GM23248 (cell line): ENCODE measurements at regions not wholly inside any gene's neighbourhood (a gene's known extent, or its start where the extent isn't known, plus 50 kb on each side); places are given as distances from the start of the nearest gene placed in this dataset.

Experiments used
- DNase-seq: peaks from one replicate; pipeline ENCODE4 v3.0.0-alpha.2; 2015
- H2AFZ ChIP-seq: fragments of 200-600 bp; sonication (generic); 2 replicates; pipeline ENCODE4 v1.6.1; 2016; ENCODE audit warnings: antibody characterized with exemption
- H3F3A ChIP-seq: fragments of 200-600 bp; sonication (generic); 2 replicates; pipeline ENCODE4 v1.6.1; 2016; ENCODE audit warnings: mild to moderate bottlenecking, antibody characterized with exemption, mixed run types; ENCODE audit not compliant: insufficient read depth
- H3K27ac ChIP-seq: fragments of 200-600 bp; sonication (generic); 2 replicates; pipeline ENCODE4 v1.5.1; 2016; ENCODE audit warnings: mild to moderate bottlenecking
- H3K27me3 ChIP-seq: fragments of 200-600 bp; sonication (generic); replicated peaks from 2 replicates; pipeline ENCODE4 v1.6.1; 2016; ENCODE audit warnings: mild to moderate bottlenecking; ENCODE audit not compliant: insufficient read depth
- H3K36me3 ChIP-seq: fragments of 200-600 bp; sonication (generic); 2 replicates; pipeline ENCODE4 v1.6.1; 2016; ENCODE audit warnings: low read depth, mild to moderate bottlenecking
- H3K4me1 ChIP-seq: fragments of 200-600 bp; sonication (generic); 2 replicates; pipeline ENCODE4 v1.6.1; 2016; ENCODE audit warnings: mild to moderate bottlenecking; ENCODE audit not compliant: insufficient read depth
- H3K4me2 ChIP-seq: fragments of 200-600 bp; sonication (generic); one replicate; pipeline ENCODE4 v1.6.1; 2016; ENCODE audit warnings: mild to moderate bottlenecking; ENCODE audit not compliant: unreplicated experiment
- H3K4me3 ChIP-seq: fragments of 200-600 bp; sonication (generic); 2 replicates; pipeline ENCODE4 v1.5.1; 2016; ENCODE audit warnings: mild to moderate bottlenecking
- H3K79me2 ChIP-seq: fragments of 200-600 bp; sonication (generic); 2 replicates; pipeline ENCODE4 v1.6.1; 2016; ENCODE audit warnings: mild to moderate bottlenecking; ENCODE audit not compliant: insufficient read depth
- H3K9ac ChIP-seq: fragments of 200-600 bp; sonication (generic); 2 replicates; pipeline ENCODE4 v1.6.1; 2016; ENCODE audit warnings: mild to moderate bottlenecking
- H3K9me2 ChIP-seq: fragments of 200-600 bp; sonication (generic); 2 replicates; pipeline ENCODE4 v1.6.1; 2016; ENCODE audit warnings: mixed run types, mild to moderate bottlenecking, moderate library complexity; ENCODE audit not compliant: insufficient read depth
- H3K9me3 ChIP-seq: fragments of 200-600 bp; sonication (generic); one replicate; pipeline ENCODE4 v1.6.1; 2017; ENCODE audit warnings: low read depth
- H4K20me1 ChIP-seq: fragments of 200-600 bp; sonication (generic); 2 replicates; pipeline ENCODE4 v1.6.0; 2016; ENCODE audit not compliant: insufficient read depth
- EZH2 ChIP-seq: fragments of 200-600 bp; sonication (generic); IDR thresholded peaks from 2 replicates; pipeline ENCODE4 v1.6.1; 2018; ENCODE audit warnings: antibody characterized with exemption, mild to moderate bottlenecking; ENCODE audit not compliant: insufficient read depth, poor library complexity, severe bottlenecking
- EZH2phosphoT487 ChIP-seq: fragments of 200-600 bp; sonication (generic); IDR thresholded peaks from 2 replicates; pipeline ENCODE4 v1.6.1; 2018; ENCODE audit warnings: antibody characterized with exemption, moderate library complexity, mild to moderate bottlenecking, low read depth; ENCODE audit not compliant: insufficient read depth
- WGBS, 2 experiments: methylation state at CpG; one replicate each; pipeline ENCODE4 v1.1.6; 2015 to 2017; ENCODE audit warnings: low lambda C conversion rate in 2 of 2, low coverage in 1 of 2; ENCODE audit errors: missing lambda C conversion rate in 2 of 2; 5-methylcytosine and 5-hydroxymethylcytosine counted together
- in situ Hi-C: fragments of 300-500 bp; cut with MboI; formaldehyde crosslinking; loops from 2 replicates; pipeline ENCODE4 v1.15.0; 2020

- WGBS, 2 experiments: 76 to 80% methylated on average over 1 to 2 of the region's 2 CpGs
- DNase-seq: no peak
Measured at GRCh38 chr3:145190138-145190537, 970.8 kb downstream of the PLOD2 start.

GRCh38 chr3:145190761-145191160 is 970.2 kb downstream of the PLOD2 start:
- Histone ChIP-seq H3K9me3 (no peaks in the 10 kb centered on the region), H3K79me2 (no peaks in the 10 kb centered on the region), H3K36me3 (no peaks in the 10 kb centered on the region), H3K9ac (no peak overlapping the region), H3F3A (no peaks in the 10 kb centered on the region), H3K9me2 (peaks cover 7% of the 10 kb centered on the region; the same call in 1 of the 2 replicates), H3K27ac (no peak overlapping the region), H2AFZ (no peak overlapping the region), H3K4me2 (no peak overlapping the region), H3K4me1 (no peaks in the 10 kb centered on the region), H3K27me3 (no peaks in the 10 kb centered on the region), H3K4me3 (no peak overlapping the region), H4K20me1 (no peaks in the 10 kb centered on the region)
- 18 to 42% methylated on average over 1 of the region's 1 CpG for WGBS, 2 experiments
- DNase-seq: no peak
- in situ Hi-C loops: no loop called here
- TF ChIP-seq EZH2phosphoT487 (no peak), EZH2 (no peak)

More at GRCh38 chr3:145190138-145190537, 970.8 kb downstream of the PLOD2 start:
- TF ChIP-seq EZH2 (no peak), EZH2phosphoT487 (no peak)
- Histone ChIP-seq H2AFZ (no peak overlapping the region), H3K9me3 (no peaks in the 10 kb centered on the region), H4K20me1 (no peaks in the 10 kb centered on the region), H3K36me3 (no peaks in the 10 kb centered on the region), H3K9ac (no peak overlapping the region), H3K79me2 (no peaks in the 10 kb centered on the region), H3K27ac (no peak overlapping the region), H3K4me2 (no peak overlapping the region), H3F3A (no peaks in the 10 kb centered on the region), H3K4me3 (no peak overlapping the region), H3K9me2 (peaks cover 7% of the 10 kb centered on the region; the same call in 1 of the 2 replicates), H3K4me1 (no peaks in the 10 kb centered on the region), H3K27me3 (no peaks in the 10 kb centered on the region)
- in situ Hi-C loops: no loop called here

- H3K36me3 ChIP-seq: no peaks in the 10 kb centered on the region
- no peak overlapping the region for H2AFZ ChIP-seq
- H3K27me3 ChIP-seq: no peaks in the 10 kb centered on the region
- WGBS, 2 experiments: 56 to 61% methylated on average over 1 of the region's 1 CpG
- no peak overlapping the region for H3K27ac ChIP-seq
- no peak for DNase-seq
- no peak for TF ChIP-seq EZH2phosphoT487
- no peak for TF ChIP-seq EZH2
- no peaks in the 10 kb centered on the region for H3K4me1 ChIP-seq
- H3K79me2 ChIP-seq: no peaks in the 10 kb centered on the region
- H4K20me1 ChIP-seq: no peaks in the 10 kb centered on the region
- no peak overlapping the region for H3K4me3 ChIP-seq
- H3K9ac ChIP-seq: no peak overlapping the region
- peaks cover 7% of the 10 kb centered on the region; the same call in 1 of the 2 replicates for H3K9me2 ChIP-seq
- H3F3A ChIP-seq: no peaks in the 10 kb centered on the region
- no peaks in the 10 kb centered on the region for H3K9me3 ChIP-seq
- in situ Hi-C loops: no loop called here
- no peak overlapping the region for H3K4me2 ChIP-seq
Measured at GRCh38 chr3:145191543-145191942, 969.4 kb downstream of the PLOD2 start.

- Histone ChIP-seq H2AFZ (no peak overlapping the region), H3K27me3 (no peaks in the 10 kb centered on the region), H3F3A (no peaks in the 10 kb centered on the region), H3K27ac (no peak overlapping the region), H3K4me3 (no peak overlapping the region), H4K20me1 (no peaks in the 10 kb centered on the region), H3K4me1 (no peaks in the 10 kb centered on the region), H3K79me2 (no peaks in the 10 kb centered on the region), H3K9me2 (no peaks in the 10 kb centered on the region), H3K36me3 (no peaks in the 10 kb centered on the region), H3K9ac (no peak overlapping the region), H3K4me2 (no peak overlapping the region), H3K9me3 (no peaks in the 10 kb centered on the region)
- no peak for DNase-seq
- 35 to 55% methylated on average over 1 of the region's 1 CpG for WGBS, 2 experiments
- in situ Hi-C loops: no loop called here
- TF ChIP-seq EZH2phosphoT487: no peak
- no peak for TF ChIP-seq EZH2
Measured at GRCh38 chr3:145197051-145197820, 963.7 kb downstream of the PLOD2 start.

GRCh38 chr3:145197821-145198220 is 963.2 kb downstream of the PLOD2 start:
- no peak for DNase-seq

More at GRCh38 chr3:145197821-145198220, 963.2 kb downstream of the PLOD2 start:
- Histone ChIP-seq H3F3A (no peaks in the 10 kb centered on the region), H3K79me2 (no peaks in the 10 kb centered on the region), H3K9me2 (no peaks in the 10 kb centered on the region), H3K4me2 (no peak overlapping the region), H3K9ac (no peak overlapping the region), H2AFZ (no peak overlapping the region), H3K4me1 (no peaks in the 10 kb centered on the region), H3K4me3 (no peak overlapping the region), H3K9me3 (no peaks in the 10 kb centered on the region), H3K36me3 (no peaks in the 10 kb centered on the region), H3K27me3 (no peaks in the 10 kb centered on the region), H3K27ac (no peak overlapping the region), H4K20me1 (no peaks in the 10 kb centered on the region)
- no peak for TF ChIP-seq EZH2phosphoT487
- TF ChIP-seq EZH2: no peak
- 28 to 47% methylated on average over 1 of the region's 1 CpG for WGBS, 2 experiments
- in situ Hi-C loops: no loop called here
